ENCODE measurements at regions not wholly inside any gene's neighbourhood (a gene's known extent, or its start where the extent isn't known, plus 50 kb on each side); places are given as distances from the start of the nearest gene placed in this dataset.

DNA sequence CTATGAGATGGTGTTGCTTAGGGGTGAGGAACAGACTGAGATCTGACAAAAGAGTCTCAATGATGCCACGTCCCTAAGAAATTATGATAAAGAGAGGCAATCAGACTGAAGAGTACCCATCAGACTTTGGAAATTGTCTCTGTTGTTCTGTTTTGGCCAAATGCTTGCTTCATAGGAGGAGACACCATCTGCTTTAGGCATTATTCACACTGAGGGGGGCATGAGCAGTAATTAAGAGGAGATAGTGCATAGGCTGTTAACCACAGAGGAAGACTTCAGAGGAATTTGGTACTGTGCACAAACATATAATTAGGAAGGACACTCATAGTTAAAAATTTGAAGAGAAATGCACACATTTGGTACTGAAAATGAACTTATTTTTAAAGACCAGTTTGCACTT, 190.7 kb downstream of the FAM170A start:
- TF ChIP-seq, protein P1, sequence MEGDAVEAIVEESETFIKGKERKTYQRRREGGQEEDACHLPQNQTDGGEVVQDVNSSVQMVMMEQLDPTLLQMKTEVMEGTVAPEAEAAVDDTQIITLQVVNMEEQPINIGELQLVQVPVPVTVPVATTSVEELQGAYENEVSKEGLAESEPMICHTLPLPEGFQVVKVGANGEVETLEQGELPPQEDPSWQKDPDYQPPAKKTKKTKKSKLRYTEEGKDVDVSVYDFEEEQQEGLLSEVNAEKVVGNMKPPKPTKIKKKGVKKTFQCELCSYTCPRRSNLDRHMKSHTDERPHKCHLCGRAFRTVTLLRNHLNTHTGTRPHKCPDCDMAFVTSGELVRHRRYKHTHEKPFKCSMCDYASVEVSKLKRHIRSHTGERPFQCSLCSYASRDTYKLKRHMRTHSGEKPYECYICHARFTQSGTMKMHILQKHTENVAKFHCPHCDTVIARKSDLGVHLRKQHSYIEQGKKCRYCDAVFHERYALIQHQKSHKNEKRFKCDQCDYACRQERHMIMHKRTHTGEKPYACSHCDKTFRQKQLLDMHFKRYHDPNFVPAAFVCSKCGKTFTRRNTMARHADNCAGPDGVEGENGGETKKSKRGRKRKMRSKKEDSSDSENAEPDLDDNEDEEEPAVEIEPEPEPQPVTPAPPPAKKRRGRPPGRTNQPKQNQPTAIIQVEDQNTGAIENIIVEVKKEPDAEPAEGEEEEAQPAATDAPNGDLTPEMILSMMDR (IDR thresholded peaks at IDR 0.05), result no peak
- TF ChIP-seq MEF2A (IDR thresholded peaks at IDR 0.05; ENCODE audit: borderline replicate concordance, low read depth), result no peak
- no peak for TF ChIP-seq TAF1 (IDR thresholded peaks at IDR 0.05; ENCODE audit: borderline replicate concordance, low read depth, low read length)
- no peak for TF ChIP-seq POLR2AphosphoS5 (IDR thresholded peaks at IDR 0.05; ENCODE audit: low read depth, low read length)
- TF ChIP-seq NFIC (IDR thresholded peaks at IDR 0.05; ENCODE audit: borderline replicate concordance), result no peak
- TF ChIP-seq, protein P2, sequence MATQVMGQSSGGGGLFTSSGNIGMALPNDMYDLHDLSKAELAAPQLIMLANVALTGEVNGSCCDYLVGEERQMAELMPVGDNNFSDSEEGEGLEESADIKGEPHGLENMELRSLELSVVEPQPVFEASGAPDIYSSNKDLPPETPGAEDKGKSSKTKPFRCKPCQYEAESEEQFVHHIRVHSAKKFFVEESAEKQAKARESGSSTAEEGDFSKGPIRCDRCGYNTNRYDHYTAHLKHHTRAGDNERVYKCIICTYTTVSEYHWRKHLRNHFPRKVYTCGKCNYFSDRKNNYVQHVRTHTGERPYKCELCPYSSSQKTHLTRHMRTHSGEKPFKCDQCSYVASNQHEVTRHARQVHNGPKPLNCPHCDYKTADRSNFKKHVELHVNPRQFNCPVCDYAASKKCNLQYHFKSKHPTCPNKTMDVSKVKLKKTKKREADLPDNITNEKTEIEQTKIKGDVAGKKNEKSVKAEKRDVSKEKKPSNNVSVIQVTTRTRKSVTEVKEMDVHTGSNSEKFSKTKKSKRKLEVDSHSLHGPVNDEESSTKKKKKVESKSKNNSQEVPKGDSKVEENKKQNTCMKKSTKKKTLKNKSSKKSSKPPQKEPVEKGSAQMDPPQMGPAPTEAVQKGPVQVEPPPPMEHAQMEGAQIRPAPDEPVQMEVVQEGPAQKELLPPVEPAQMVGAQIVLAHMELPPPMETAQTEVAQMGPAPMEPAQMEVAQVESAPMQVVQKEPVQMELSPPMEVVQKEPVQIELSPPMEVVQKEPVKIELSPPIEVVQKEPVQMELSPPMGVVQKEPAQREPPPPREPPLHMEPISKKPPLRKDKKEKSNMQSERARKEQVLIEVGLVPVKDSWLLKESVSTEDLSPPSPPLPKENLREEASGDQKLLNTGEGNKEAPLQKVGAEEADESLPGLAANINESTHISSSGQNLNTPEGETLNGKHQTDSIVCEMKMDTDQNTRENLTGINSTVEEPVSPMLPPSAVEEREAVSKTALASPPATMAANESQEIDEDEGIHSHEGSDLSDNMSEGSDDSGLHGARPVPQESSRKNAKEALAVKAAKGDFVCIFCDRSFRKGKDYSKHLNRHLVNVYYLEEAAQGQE (IDR thresholded peaks at IDR 0.05; ENCODE audit: low read depth, low read length), result no peak
- no peak for TF ChIP-seq RCOR1 (IDR thresholded peaks at IDR 0.05; ENCODE audit: low read length)
- TF ChIP-seq, protein P3, sequence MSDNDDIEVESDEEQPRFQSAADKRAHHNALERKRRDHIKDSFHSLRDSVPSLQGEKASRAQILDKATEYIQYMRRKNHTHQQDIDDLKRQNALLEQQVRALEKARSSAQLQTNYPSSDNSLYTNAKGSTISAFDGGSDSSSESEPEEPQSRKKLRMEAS (IDR thresholded peaks at IDR 0.05; ENCODE audit: low read depth), result no peak
- no peak for TF ChIP-seq NRF1 (IDR thresholded peaks at IDR 0.05; ENCODE audit: low read depth, low read length)
- TF ChIP-seq GATA2 (CRISPR knock-in tag; IDR thresholded peaks at IDR 0.05), result no peak
